ENCODE measurements at regions not wholly inside any gene's neighbourhood (a gene's known extent, or its start where the extent isn't known, plus 50 kb on each side); places are given as distances from the start of the nearest gene placed in this dataset.

- DNase-seq (ENCODE audit: low read depth, low spot score) (no peak), ATAC-seq (no peak)
- H3K36me3 ChIP-seq (ENCODE audit: control insufficient read depth, insufficient read depth, low read length), result peaks cover 7% of the 10 kb centered on the region; the same call in 1 of the 2 replicates
- TF ChIP-seq CTCF (IDR thresholded peaks at IDR 0.05) (no peak), SIN3A (IDR thresholded peaks at IDR 0.05; ENCODE audit: borderline replicate concordance, insufficient read depth, low read depth, low read length) (no peak), POLR2AphosphoS5 (IDR thresholded peaks at IDR 0.05; ENCODE audit: low read depth, low read length) (no peak), TCF7L2 (IDR thresholded peaks at IDR 0.05; ENCODE audit: low read depth, low read length) (no peak), REST (IDR thresholded peaks at IDR 0.05; ENCODE audit: insufficient read depth in 1 of 2, low read depth in 2 of 2, low read length in 1 of 2) (no peak)
- peaks cover 18% of the 10 kb centered on the region for H3K4me1 ChIP-seq (ENCODE audit: control insufficient read depth, insufficient read depth, low read length)
- intact Hi-C loops (cut with micrococcal nuclease; ENCODE audit: unreplicated experiment) (no loop called here), in situ Hi-C loops (cut with HindIII; ENCODE audit: low pct_unique_long_range_greater_than_20kb, low sequenced_read_pairs) (no loop called here)
- no TSS peak for BruUV-seq (replicated peaks)
- ChIA-PET CTCF (no interaction called here), POLR2A (no interaction called here)
- no peaks in the 10 kb centered on the region for H3K9me3 ChIP-seq (ENCODE audit: control insufficient read depth, insufficient read depth, low read depth, low read length)
- no peak overlapping the region for H3K27ac ChIP-seq (ENCODE audit: low read length)
- H3K27me3 ChIP-seq (ENCODE audit: control insufficient read depth, insufficient read depth, low read length), result no peaks in the 10 kb centered on the region
- no peak overlapping the region for H3K4me3 ChIP-seq (ENCODE audit: low read depth in 2 of 2, low read length in 2 of 2)
Measured at GRCh38 chr12:124425667-124426066, 130.8 kb downstream of the RFLNA start.

GRCh38 chr12:124424516-124424905, 129.6 kb downstream of the RFLNA start:
- intact Hi-C loops (cut with micrococcal nuclease; ENCODE audit: unreplicated experiment), result no loop called here
- no peak overlapping the region for H3K27ac ChIP-seq (ENCODE audit: low read length)

More at GRCh38 chr12:124424516-124424905, 129.6 kb downstream of the RFLNA start:
- in situ Hi-C loops (cut with HindIII; ENCODE audit: low pct_unique_long_range_greater_than_20kb, low sequenced_read_pairs), result no loop called here
- ATAC-seq (no peak), DNase-seq (ENCODE audit: low read depth, low spot score) (no peak)
- Histone ChIP-seq H3K36me3 (ENCODE audit: control insufficient read depth, insufficient read depth, low read length) (peaks cover 13% of the 10 kb centered on the region; the same call in 1 of the 2 replicates), H3K27me3 (ENCODE audit: control insufficient read depth, insufficient read depth, low read length) (no peaks in the 10 kb centered on the region), H3K9me3 (ENCODE audit: control insufficient read depth, insufficient read depth, low read depth, low read length) (no peaks in the 10 kb centered on the region), H3K4me1 (ENCODE audit: control insufficient read depth, insufficient read depth, low read length) (peaks cover 18% of the 10 kb centered on the region), H3K4me3 (ENCODE audit: low read depth in 2 of 2, low read length in 2 of 2) (no peak overlapping the region)
- POLR2A ChIA-PET, result interaction anchor here (0.6 kb wide), 1 partner anchor 36 kb away, joined by 3 read pairs; no protein-coding TSS in a partner anchor
- CTCF ChIA-PET, result no interaction called here
- no TSS peak for BruUV-seq (replicated peaks)
- TF ChIP-seq CTCF (IDR thresholded peaks at IDR 0.05) (no peak), SIN3A (IDR thresholded peaks at IDR 0.05; ENCODE audit: borderline replicate concordance, insufficient read depth, low read depth, low read length) (no peak), POLR2AphosphoS5 (IDR thresholded peaks at IDR 0.05; ENCODE audit: low read depth, low read length) (no peak), TCF7L2 (IDR thresholded peaks at IDR 0.05; ENCODE audit: low read depth, low read length) (no peak), REST (IDR thresholded peaks at IDR 0.05; ENCODE audit: insufficient read depth in 1 of 2, low read depth in 2 of 2, low read length in 1 of 2) (no peak)

Measured in Panc1 (cell line).